Keratinocyte (primary cell): ENCODE measurements at regions not wholly inside any gene's neighbourhood (a gene's known extent, or its start where the extent isn't known, plus 50 kb on each side); places are given as distances from the start of the nearest gene placed in this dataset.

Source experiments
- DNase-seq: peaks from one replicate; pipeline ENCODE4 v3.0.0-alpha.2; 2011; ENCODE audit warnings: low read depth, missing footprints, low spot score
- FAIRE-seq: peaks from 2 replicates; lab custom pipeline; 2011; peaks lifted over from hg19 to GRCh38; lab: Jason Lieb, UNC
- H2AFZ ChIP-seq: 2 replicates; pipeline ENCODE4 v1.6.0; 2012; ENCODE audit warnings: low read length, control low read depth, inconsistent platforms; ENCODE audit not compliant: control insufficient read depth
- H3K27ac ChIP-seq: 2 replicates; pipeline ENCODE4 v1.5.1; 2011; ENCODE audit warnings: low read length; ENCODE audit not compliant: control insufficient read depth, insufficient read depth
- H3K27me3 ChIP-seq: 3 replicates; pipeline ENCODE4 v1.6.0; 2011; ENCODE audit warnings: low read length; ENCODE audit not compliant: control insufficient read depth, insufficient read depth; ENCODE audit errors: extremely low read depth
- H3K36me3 ChIP-seq, 2 experiments: 2 replicates in 1 of 2; 3 replicates in 1 of 2; pipeline ENCODE4 v1.5.1; 2011; ENCODE audit warnings: low read length in 2 of 2, mild to moderate bottlenecking in 1 of 2; ENCODE audit not compliant: control insufficient read depth in 2 of 2, insufficient read depth in 2 of 2; ENCODE audit errors: extremely low read depth in 1 of 2
- H3K4me1 ChIP-seq: 3 replicates; pipeline ENCODE4 v1.5.1; 2011; ENCODE audit warnings: low read length; ENCODE audit not compliant: control insufficient read depth, insufficient read depth; ENCODE audit errors: extremely low read depth
- H3K4me2 ChIP-seq: 3 replicates; pipeline ENCODE4 v1.6.0; 2011; ENCODE audit warnings: low read depth, low read length; ENCODE audit not compliant: control insufficient read depth, insufficient read depth; ENCODE audit errors: extremely low read depth
- H3K4me3 ChIP-seq, 3 experiments: fragments of 200-600 bp in 1 of 3; sonication (generic) in 1 of 3; 2 replicates in 2 of 3; 3 replicates in 1 of 3; pipeline ENCODE4 v1.5.1; 2011 to 2016; ENCODE audit warnings: low read length in 3 of 3, mild to moderate bottlenecking in 3 of 3, control low read depth in 2 of 3, inconsistent platforms in 1 of 3, low read depth in 1 of 3, mixed read lengths in 1 of 3, mixed run types in 1 of 3, moderate library complexity in 1 of 3; ENCODE audit not compliant: control insufficient read depth in 2 of 3, insufficient read depth in 2 of 3; ENCODE audit errors: extremely low read depth in 1 of 3
- H3K79me2 ChIP-seq: 2 replicates; pipeline ENCODE4 v1.6.0; 2012; ENCODE audit warnings: low read length; ENCODE audit not compliant: control insufficient read depth, insufficient read depth
- H3K9ac ChIP-seq: 3 replicates; pipeline ENCODE4 v1.6.0; 2011; ENCODE audit warnings: low read length; ENCODE audit not compliant: control insufficient read depth, insufficient read depth; ENCODE audit errors: extremely low read depth
- H3K9me1 ChIP-seq: 3 replicates; pipeline ENCODE4 v1.6.0; 2011; ENCODE audit warnings: low read length; ENCODE audit not compliant: control insufficient read depth, insufficient read depth; ENCODE audit errors: extremely low read depth
- H3K9me3 ChIP-seq: 2 replicates; pipeline ENCODE4 v1.5.1; 2012; ENCODE audit warnings: low read depth, low read length; ENCODE audit not compliant: control insufficient read depth
- H4K20me1 ChIP-seq: 3 replicates; pipeline ENCODE4 v1.6.0; 2011; ENCODE audit warnings: low read length; ENCODE audit not compliant: control insufficient read depth, insufficient read depth; ENCODE audit errors: extremely low read depth
- EZH2 ChIP-seq: IDR thresholded peaks from one replicate; pipeline ENCODE4 v1.6.1; 2012; ENCODE audit warnings: inconsistent platforms, mild to moderate bottlenecking, low read length, moderate library complexity
- dilution Hi-C: fragments of 300-500 bp; cut with MboI; formaldehyde crosslinking; loops from one replicate; pipeline ENCODE4 v1.7.0; 2020; ENCODE audit warnings: low sequenced_read_pairs; ENCODE audit not compliant: extremely low pct_ligation_motif_present
- TF ChIP-seq, protein P1 (sequence below), 3 experiments: IDR thresholded peaks in 1 of 3; conservative IDR thresholded peaks in 1 of 3; optimal IDR thresholded peaks in 1 of 3; 2 replicates in 2 of 3; 3 replicates in 1 of 3; pipeline versions ENCODE3 to v1.5.1; 2011; ENCODE audit warnings: low read length in 3 of 3, mild to moderate bottlenecking in 3 of 3, moderate library complexity in 2 of 3, control low read depth in 1 of 3, inconsistent platforms in 1 of 3; ENCODE audit not compliant: insufficient read depth in 2 of 3; ENCODE audit errors: extremely low read depth in 1 of 3

DNA sequence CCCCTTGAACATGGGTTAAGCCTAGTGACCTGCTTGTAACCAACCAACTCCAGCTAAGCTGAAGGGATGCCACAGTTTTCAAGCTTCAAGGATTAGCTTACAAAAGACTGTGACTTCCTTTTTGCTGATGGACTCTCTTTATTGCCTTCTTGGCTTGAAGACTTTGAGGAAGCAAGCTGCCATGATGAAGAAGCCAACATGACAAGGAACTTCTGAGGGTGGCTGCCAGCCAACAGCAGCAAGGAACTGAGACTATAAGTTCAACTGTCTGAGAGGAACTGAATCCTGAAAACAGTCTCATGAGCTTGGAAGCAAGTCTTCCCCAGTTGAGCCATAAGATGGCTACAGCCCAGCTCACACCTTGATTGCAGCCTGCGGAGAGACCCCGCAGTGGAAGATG lies 116.1 kb upstream of the TAF11L2 start:
- dilution Hi-C loops = no loop called here
- no peaks in the 10 kb centered on the region for H3K9me1 ChIP-seq
- no peaks in the 10 kb centered on the region for H3K4me1 ChIP-seq
- TF ChIP-seq, protein P1, sequence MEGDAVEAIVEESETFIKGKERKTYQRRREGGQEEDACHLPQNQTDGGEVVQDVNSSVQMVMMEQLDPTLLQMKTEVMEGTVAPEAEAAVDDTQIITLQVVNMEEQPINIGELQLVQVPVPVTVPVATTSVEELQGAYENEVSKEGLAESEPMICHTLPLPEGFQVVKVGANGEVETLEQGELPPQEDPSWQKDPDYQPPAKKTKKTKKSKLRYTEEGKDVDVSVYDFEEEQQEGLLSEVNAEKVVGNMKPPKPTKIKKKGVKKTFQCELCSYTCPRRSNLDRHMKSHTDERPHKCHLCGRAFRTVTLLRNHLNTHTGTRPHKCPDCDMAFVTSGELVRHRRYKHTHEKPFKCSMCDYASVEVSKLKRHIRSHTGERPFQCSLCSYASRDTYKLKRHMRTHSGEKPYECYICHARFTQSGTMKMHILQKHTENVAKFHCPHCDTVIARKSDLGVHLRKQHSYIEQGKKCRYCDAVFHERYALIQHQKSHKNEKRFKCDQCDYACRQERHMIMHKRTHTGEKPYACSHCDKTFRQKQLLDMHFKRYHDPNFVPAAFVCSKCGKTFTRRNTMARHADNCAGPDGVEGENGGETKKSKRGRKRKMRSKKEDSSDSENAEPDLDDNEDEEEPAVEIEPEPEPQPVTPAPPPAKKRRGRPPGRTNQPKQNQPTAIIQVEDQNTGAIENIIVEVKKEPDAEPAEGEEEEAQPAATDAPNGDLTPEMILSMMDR (optimal IDR thresholded peaks at IDR 0.05 in 1 of 3, IDR thresholded peaks at IDR 0.05 in 1 of 3, conservative IDR thresholded peaks at IDR 0.05 in 1 of 3; ENCODE audit: extremely low read depth in 1 of 3, insufficient read depth in 2 of 3, low read length in 3 of 3) = no peak
- TF ChIP-seq EZH2 = no peak
- H3K27me3 ChIP-seq = no peaks in the 10 kb centered on the region
- H3K79me2 ChIP-seq = no peaks in the 10 kb centered on the region
- no peak overlapping the region for H2AFZ ChIP-seq
- no peak overlapping the region for H3K27ac ChIP-seq
- H3K4me2 ChIP-seq = no peak overlapping the region
- DNase-seq (no peak), FAIRE-seq (peak; percentile 17)
- H3K9ac ChIP-seq = no peak overlapping the region
- no peaks in the 10 kb centered on the region for H4K20me1 ChIP-seq
- no peaks in the 10 kb centered on the region for H3K36me3 ChIP-seq
- H3K4me3 ChIP-seq = no peak overlapping the region
- H3K9me3 ChIP-seq = no peaks in the 10 kb centered on the region

DNA sequence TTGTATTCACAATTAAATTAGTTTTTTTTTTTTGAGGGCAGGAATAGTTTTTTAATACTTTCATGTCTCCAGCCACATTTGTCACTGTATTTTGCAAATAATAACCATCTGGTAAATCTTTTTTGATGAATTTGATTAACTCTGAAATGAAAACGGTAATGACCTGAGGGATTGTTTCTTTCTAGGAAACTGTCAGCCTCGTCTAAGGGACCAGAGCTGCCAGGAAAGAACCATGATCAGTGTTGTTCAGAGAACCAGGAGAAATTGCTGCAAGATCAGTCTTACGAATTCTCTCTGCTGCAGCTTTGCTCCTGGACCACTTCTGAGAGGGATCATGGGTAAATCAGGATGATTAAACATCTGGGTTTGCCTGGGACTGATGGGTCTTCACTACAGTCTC lies 114.5 kb upstream of the TAF11L2 start:
- no peaks in the 10 kb centered on the region for H3K9me1 ChIP-seq
- DNase-seq (no peak), FAIRE-seq (no peak)
- no peak overlapping the region for H3K4me3 ChIP-seq
- no peaks in the 10 kb centered on the region for H3K9me3 ChIP-seq
- no peak overlapping the region for H3K27ac ChIP-seq
- H3K27me3 ChIP-seq = no peaks in the 10 kb centered on the region
- dilution Hi-C loops = no loop called here
- H3K9ac ChIP-seq = no peak overlapping the region
- no peak overlapping the region for H3K4me2 ChIP-seq
- H3K36me3 ChIP-seq = no peaks in the 10 kb centered on the region
- H4K20me1 ChIP-seq = no peaks in the 10 kb centered on the region
- TF ChIP-seq EZH2 = no peak
- TF ChIP-seq, protein P1 (optimal IDR thresholded peaks at IDR 0.05 in 1 of 3, IDR thresholded peaks at IDR 0.05 in 1 of 3, conservative IDR thresholded peaks at IDR 0.05 in 1 of 3; ENCODE audit: extremely low read depth in 1 of 3, insufficient read depth in 2 of 3, low read length in 3 of 3) = no peak
- no peaks in the 10 kb centered on the region for H3K4me1 ChIP-seq
- H2AFZ ChIP-seq = no peak overlapping the region
- H3K79me2 ChIP-seq = no peaks in the 10 kb centered on the region
